ENCODE measurements at regions not wholly inside any gene's neighbourhood (a gene's known extent, or its start where the extent isn't known, plus 50 kb on each side); places are given as distances from the start of the nearest gene placed in this dataset.
"Not testable (repeated sequence)": the region's sequence is repeated elsewhere in the genome, so short reads cannot be mapped to it uniquely, and the experiment has no call there.

DNA sequence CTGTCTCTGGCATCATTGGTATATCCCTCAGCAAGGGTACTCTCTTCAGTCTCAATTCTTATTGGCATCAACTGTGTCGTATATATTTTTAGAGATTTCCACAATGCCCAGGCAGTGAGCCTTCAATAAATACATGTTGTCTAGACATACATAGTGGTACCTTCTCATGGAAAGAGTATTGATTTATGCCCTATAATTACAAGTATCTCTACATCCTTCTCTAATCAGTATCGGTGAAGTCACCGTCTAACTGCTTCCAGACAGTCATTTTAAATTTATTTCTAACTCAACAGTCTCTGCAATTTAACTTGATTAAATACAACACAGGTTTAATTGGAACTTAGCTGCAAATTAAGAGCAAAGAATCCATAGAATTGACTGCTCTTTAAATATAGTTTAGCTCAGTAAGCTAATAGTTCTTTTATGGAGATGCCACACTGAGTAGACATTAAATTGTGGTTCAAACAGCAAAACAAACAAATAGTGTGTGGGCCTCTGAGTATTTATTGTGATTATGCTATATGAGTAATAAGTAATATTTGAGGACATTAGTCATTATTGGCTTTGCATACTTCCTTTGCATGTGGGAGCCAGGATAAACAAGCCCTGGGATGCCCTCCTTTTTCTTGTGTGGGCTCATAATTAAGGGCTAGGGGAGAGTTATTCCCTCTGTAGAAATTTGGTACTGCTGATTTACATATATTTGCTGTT is 126.9 kb upstream of the DUSP10 start:
- no peak for DNase-seq (ENCODE audit: low read depth in 3 of 3, low spot score in 2 of 3)

DNA sequence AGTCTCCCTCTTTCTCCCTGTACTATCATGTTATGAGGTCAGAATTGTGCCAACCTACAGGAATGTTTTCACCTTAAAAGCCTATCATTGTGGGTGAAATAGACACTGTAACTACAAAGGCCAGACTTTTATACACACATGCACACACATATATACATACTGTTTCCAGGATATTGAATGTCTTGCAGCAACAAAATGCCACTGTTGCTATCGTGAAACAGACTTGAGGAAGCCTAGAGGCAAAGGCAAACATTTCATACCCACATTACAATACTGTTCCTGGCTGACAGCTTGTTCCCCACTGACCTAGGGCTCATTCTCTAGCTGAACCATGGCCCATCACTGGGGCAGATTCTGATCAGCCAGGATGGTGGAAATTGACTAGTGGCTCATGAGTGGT is 125.1 kb upstream of the DUSP10 start:
- no peak for DNase-seq (ENCODE audit: low read depth in 3 of 3, low spot score in 2 of 3)

DNA sequence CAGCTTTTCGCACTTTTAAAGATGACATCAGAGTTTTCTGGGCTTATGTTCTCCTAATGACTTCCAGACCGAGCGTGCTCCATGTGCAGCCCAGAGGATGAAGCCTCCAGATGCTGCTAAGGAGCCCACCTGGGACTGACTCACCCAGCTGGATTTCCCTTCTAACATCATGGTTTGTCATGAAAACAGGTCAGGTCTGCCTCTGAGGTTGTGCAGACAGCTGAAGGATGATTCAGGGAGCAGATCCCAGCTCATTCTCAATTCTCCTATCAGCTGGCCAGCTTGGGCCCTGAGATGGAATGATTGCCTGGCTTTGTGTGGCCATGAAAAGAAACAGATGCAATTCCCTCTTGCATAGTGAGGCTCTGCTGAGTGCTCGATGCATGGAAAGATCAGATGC is 123.9 kb upstream of the DUSP10 start:
- no peak for DNase-seq (ENCODE audit: low read depth in 3 of 3, low spot score in 2 of 3)

DNA sequence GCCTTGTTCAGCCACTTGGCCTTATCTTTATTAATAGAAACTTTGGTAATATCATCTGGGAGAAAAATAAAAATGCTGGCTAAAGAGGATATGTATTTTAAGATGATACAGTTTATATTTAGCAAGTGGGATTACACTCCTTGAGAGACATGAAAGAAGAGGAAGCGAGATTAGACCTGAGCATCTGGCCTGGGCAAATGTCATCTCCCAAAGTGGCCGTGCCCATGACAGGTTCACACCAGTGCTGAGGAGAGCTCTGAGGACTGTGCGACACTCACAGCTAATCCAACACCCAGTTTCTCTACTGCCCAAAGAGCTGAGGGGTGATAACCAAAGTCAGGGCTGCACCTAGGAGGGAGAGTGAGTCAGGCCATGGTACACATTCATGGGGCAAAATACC is 121.7 kb upstream of the DUSP10 start:
- DNase-seq (ENCODE audit: low read depth in 3 of 3, low spot score in 2 of 3) = no peak

DNA sequence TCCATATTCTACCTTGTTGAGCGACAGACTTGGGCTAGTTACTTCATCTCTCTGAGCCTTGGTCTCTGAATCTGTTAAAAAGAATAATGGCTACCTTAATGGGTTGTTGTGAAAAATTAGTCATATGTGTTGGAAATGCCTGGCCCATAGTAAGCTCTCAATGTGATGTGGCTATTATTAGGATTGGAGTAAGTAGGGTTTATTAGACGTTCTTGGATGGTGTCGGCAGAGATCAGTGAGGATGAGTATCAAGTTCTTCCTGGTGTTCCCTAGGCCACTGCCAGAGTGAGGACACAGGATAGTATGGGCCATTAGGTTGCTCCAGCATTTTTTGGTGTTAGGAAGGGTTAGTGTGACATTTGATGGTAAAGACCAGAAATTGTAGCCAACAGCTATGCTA is 121.1 kb upstream of the DUSP10 start:
- DNase-seq (ENCODE audit: low read depth in 3 of 3, low spot score in 2 of 3) = no peak

DNA sequence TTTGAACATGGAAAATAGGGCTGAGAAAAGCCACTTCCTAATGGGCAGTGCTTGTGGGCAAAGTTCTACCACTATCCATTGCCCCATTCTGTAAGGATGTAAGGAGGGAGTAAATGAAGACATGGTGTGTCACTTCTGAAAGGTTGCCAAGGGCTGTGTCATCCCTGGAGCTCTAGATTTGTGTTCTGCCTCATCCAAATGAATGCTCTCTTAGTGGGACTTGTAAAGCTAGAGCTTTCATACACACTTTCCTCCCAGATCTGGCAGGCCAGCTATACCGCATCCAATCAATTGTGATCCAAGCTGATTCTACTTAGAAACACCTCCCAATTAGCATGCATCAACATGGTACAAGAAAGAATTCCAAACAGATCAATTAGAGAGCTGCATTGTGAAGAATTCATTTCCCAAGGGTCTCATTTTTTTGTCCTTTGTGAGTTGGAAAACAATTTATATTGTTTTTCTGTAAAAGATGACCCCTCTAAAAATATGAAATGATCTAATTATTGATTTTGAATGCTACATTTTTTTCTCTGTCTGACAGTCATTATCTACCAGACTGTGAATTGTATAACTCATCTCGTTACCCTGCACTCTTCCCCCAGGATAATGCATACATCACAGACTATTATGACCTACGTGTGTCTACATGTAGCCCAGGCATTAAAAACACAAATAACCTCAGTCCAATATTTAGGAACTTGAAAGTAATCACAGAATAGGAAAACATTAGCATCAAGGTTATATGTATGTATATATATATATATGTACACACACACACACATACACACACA is 117.1 kb upstream of the DUSP10 start:
- DNase-seq (ENCODE audit: low read depth in 3 of 3, low spot score in 2 of 3) = no peak

DNA sequence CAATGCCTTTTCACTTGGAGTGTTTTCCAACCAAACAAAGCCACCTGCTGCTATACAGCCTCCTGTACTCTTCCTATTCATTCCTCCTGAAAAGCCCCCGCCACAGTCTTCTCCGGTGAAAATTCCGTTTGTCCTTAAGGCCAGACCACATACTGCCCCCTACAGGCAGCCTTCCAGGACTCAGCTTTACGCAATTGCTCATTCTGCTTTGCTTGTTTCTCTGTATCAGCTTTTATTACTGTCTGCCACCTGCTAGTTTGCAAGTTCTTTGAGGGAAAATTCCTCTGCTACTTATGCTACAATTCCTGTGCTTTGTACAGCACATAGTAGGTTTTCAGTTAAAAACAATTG is 115.2 kb upstream of the DUSP10 start:
- DNase-seq (ENCODE audit: low read depth in 3 of 3, low spot score in 2 of 3) = not testable (repeated sequence)

DNA sequence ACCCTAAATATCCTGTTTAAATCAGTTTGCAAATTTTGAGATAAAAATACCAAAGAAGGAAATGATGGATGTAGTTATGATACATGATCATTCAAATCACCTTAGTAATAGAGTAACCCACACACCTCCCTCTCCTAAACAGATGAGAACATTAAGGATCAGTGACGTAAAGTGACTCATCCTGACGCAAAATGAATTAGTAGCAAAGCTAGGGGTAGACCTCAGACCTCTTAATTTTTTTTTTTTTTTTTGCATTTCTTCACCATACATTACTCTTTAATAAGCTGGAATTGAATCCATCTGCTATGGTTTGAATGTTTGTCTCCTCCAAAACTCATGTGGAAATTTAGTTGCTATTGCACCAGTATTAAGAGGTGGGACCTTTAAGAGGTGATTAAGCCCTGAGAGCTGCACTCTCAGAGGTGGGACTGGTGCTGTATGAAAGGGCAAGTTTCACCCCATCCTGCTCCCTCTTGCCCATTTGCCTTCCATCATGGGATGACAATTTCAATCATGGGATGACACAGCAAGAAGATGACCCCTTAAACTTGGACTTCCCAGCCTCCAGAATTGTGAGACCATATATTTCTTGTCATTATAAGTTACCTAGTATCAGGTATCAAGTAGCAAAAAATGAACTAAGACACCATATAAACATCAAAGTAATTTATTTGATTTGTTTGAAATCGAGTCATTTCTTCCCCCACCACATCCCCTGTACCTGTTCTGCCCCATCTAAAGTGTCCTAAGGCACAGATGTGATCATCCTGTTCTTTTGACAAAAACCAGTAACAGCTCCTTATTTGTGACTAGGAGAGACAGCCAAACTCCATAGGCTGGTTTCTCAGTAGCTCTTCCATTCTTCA is 114.6 kb upstream of the DUSP10 start:
- DNase-seq (ENCODE audit: low read depth in 3 of 3, low spot score in 2 of 3) = no peak

DNA sequence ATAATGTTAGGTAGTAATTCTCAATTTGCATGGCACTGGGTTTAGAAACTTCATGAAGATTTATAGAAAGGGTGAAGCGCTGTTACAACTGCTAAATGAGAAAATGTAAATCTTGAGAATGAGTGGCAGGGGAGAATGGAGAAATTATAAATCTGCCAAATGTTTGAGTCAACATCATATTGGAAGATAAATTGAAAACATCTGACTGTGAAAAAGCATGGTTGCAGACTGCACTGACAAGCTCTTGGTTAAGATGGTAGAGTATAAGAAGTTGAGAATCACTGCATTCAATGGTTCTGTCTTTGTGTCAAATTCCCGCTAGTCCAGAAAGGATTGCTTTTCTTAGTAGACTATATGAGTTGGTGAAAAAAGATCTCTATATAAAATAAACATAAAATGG is 113.3 kb upstream of the DUSP10 start:
- DNase-seq (ENCODE audit: low read depth in 3 of 3, low spot score in 2 of 3) = no peak

DNA sequence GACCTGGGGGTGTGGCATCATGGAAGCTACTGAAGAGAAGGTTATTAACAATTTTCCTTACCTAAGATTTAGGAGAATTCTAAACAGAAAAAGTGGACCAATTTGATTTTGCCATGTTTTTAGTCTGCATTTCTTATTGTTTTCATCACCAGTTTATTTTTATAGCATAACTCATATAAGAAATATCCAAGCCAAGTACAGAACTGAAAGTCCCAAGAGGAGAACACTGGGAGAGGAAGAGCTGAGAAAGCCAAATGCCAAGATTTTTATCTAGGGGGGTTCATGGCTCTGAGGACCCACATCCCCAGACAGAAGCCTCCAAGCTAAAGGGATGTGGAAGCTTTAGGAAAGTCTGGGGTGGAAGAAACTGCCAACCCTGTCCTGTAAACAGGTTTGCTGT is 109.4 kb upstream of the DUSP10 start:
- no peak for DNase-seq (ENCODE audit: low read depth in 3 of 3, low spot score in 2 of 3)

DNA sequence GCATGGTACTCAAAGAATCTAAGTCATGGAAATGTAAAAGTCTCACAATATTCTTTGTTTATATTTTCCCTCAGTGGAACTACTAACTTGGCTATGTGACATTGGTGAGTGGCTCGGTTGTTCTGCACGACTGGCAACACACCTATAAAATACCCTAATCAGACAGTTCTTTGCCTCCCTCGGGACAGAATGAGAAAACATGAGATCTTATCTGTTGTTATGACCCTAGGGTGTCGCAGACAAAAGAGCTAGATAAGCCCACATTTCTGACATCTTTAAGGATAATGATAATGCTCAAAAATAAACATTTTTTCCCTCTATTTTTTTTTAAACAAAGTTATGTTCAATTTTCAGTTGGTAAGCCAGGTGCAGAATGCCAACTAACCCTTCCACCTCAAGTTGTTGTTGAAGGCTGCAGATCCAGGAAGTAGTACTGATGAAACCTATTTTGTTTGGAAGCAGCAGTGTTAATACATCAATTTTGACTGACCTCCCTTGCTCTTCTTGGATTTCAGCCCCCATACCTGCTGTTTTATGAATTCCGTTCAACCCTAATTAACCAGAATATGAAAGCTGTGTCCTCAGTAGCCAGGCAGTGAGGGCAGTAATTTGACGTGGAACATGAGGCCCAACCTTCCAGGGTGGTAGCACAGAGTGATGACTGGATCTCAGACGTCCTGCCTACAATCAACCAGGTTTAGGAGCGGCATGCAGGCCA is 108.7 kb upstream of the DUSP10 start:
- no peak for DNase-seq (ENCODE audit: low read depth in 3 of 3, low spot score in 2 of 3)

DNA sequence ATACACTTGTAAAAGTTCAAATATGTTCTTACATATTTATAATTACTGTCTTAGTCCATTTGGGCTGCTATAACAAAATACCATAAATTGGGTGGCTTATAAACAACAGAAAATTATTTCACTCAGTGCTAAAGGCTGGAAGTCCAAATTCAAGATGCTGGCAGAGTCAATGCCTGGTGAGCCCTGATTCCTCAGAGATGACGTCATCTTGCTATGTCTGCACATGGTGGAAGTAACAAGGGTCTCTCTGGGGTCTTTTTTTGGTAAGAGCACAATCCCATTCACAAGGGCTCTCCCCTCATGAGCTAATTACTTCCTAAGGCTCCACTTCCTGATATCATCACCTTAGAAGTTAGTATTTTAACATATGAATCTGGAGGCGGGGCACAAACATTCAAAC is 108.0 kb upstream of the DUSP10 start:
- DNase-seq (ENCODE audit: low read depth in 3 of 3, low spot score in 2 of 3) = no peak

DNA sequence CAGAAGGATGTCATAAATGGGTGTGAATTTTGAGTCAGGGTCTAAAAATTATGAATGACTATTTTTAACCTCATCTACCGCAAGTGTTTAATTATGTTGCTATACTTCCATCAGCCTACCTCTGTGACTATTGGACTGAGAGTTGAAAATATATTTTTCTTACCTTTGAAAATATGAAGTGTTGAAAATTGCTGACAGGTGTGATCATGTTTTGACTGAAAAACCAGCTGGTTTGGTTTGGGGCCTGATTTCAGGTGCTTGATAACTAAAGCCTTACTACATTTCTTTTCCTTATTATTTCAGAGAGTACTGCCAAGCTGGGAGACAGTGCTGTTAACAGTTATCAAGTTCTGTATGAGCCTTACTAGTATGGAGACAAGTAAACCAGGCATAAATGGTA is 107.2 kb upstream of the DUSP10 start:
- no peak for DNase-seq (ENCODE audit: low read depth in 3 of 3, low spot score in 2 of 3)

DNA sequence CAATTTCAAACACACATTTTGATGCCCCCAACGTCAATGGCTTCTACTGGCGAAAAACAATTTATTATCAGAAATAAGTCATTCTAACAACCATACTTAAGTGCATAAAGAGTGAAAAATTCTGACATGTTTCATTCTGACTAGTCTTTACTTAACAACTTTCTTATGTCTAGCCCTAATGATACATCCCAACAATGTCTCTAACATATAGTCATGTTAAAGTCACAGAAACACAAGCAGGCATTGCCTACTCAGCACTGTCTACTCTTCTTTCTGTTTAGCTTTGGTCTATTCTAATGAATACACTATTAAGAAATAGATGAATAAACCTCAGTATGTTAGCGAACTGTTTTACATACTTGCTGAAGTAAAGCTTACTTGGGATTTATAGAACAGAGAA is 105.8 kb upstream of the DUSP10 start:
- no peak for DNase-seq (ENCODE audit: low read depth in 3 of 3, low spot score in 2 of 3)

DNA sequence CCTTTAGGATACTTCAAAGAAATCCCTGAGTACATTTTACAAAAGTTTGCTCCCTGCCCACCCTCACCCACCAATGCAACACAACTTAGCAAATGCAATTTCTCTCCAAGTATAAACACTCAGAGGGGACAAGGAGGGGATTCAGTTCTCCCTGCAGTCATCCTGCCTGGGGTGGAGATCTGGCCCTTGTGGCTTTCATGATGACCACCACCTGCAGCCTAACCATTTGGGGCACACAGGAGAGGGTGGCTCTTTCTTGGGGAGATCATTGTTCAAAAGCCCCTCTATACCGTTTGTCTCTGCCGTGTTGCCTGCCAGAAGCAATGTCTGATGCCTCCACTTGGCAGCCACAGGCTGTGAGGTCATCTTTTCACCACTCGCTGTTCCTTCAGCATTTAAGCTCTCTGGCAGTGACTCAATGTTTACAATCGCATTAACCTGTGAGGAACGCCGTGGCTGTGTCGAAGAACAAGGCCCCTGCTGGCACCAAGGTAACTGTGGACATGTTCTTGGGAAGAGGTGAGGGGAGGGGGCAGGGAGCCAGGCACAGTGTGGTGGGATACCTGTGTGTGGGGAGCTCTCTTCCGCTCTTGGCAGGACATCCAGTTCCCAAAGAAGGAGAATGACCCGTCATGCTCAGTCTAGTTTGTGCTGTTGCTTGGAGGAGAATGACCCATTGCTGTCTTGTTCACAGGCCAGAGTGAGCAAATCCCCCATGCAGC is 103.9 kb upstream of the DUSP10 start:
- DNase-seq (ENCODE audit: low read depth in 3 of 3, low spot score in 2 of 3) = no peak

DNA sequence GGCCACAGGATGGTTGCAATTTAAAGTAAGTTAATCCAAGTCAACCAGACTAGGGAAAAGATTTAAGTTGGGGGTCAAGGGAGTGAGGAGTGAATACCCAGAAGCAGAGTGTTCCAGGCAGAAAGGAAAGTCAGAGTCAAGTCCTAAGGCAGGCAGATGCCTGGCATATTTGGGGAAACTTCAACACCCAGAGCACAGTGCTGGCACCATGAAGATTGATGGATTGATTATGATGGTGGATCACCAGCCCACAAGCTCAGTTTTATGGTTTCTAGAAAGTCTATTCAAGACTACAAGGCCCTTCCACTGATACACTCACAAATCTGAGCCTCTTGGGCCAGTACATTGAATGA is 100.1 kb upstream of the DUSP10 start:
- no peak for DNase-seq (ENCODE audit: low read depth in 3 of 3, low spot score in 2 of 3)

DNA sequence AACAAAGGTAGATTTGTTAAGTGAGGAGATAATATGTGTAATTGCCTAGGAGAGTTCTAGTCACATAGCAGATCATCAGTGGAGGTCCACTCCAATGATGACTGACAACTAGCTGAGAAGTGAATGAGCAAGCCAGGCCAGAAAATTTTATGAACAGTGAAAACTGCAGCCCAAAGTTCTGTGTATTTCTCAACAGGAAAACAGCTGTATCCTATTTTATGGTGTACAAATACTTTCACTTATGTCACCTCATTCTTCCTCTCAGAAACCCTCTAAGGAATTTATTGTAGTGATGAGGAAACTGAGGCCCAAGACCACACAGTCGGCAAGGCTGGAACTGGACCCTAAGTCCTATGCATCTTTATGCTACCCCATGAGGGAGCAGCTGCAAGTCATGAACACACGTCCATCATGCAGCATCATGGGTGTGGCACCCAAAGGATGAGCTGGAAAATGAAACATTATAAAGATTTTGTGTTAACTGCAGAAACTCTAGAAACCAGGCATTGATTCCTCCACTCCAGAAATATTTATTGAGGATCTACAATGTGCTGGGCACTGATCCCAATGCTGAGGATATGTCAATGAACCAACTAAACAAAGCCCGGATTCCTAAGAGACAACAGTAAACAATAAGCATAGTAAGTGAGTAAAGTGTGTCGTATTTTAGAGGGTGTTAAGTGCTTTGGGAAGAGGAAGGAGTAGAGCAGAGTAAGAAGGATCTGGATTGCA is 99.5 kb upstream of the DUSP10 start:
- DNase-seq (ENCODE audit: low read depth in 3 of 3, low spot score in 2 of 3) = no peak

DNA sequence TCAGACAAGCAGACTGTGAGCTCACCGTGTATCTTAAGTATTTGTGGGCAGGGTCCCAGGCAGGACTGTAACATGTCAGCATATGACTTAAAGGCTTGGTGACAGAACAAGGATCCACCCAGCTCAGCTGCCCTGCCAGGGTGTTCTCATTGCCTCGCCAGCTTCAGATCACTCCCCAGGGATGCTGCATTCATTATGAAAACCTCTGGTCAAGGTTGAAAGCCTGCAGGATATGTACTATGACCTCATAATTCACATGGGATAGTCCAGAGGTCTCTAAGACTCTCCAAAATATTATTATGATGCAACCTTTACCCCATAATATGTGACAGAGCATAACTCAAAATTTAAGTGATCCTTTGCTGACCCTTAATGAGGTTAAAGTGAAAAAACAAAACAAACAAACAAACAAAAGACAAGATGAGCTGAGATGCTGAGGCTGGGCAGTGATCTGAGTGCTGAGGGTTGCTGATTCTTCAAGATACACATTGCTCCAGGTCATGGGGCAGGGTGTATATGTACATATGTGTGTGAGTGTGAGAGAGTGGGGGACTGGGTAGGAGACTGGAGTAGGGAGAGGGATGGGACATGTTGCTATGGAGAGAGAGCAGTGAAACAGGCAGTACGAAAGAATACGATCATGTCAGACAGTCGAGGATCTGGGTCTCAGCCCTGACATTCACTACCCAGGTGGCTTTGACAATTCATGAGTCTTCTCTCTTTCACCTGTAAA is 98.8 kb upstream of the DUSP10 start:
- DNase-seq (ENCODE audit: low read depth in 3 of 3, low spot score in 2 of 3) = no peak

DNA sequence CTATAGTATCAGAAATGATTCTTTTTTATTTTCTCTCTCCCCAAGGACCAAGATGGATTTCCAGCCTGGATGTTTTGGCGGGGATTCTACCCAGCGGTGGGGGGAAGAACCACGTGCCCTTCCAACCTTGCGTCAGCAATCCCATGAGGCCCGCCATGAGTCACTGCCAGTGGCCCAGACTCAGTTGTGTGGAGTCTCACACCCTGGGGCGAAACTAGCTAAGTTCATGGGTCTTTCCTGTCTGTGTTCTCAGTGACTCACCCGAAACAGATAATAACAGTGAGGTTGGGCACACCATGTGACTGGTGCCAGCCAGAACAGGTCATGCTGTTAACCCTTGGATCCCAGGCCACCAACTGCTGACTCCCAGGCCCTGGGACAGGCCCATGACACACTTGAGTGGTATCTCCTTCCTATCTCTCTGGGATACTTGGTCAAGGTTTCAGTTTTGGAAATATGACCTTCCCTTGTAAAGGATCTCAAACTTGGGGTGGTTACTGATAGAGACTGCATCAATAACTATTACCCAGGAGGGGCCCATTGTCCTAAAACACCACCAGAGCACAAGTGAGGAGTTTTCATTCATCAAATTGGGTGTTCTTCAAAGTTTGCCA is 98.0 kb upstream of the DUSP10 start:
- DNase-seq (ENCODE audit: low read depth in 3 of 3, low spot score in 2 of 3) = no peak

Measured in right renal cortex interstitium (tissue), 3 donors.